ENCODE measurements at regions not wholly inside any gene's neighbourhood (a gene's known extent, or its start where the extent isn't known, plus 50 kb on each side); places are given as distances from the start of the nearest gene placed in this dataset.

GRCh38 chr9:79237861-79238260 is 333.9 kb upstream of the TLE4 start:
- no peak overlapping the region for H2AFZ ChIP-seq (ENCODE audit: low read length)
- no peak overlapping the region for H3K9ac ChIP-seq (ENCODE audit: insufficient read depth, low read length)
- peak; percentile 26 to 31 for DNase-seq (ENCODE audit: low read depth in 2 of 2)
- no peak overlapping the region for H3K4me2 ChIP-seq (ENCODE audit: extremely low read depth, insufficient read depth, low read length)
- H3K4me3 ChIP-seq (replicated peaks in 1 of 4; ENCODE audit: control extremely low read depth in 1 of 4, insufficient read depth in 1 of 4, low read depth in 3 of 4, low read length in 4 of 4), result no peak overlapping the region
- no peaks in the 10 kb centered on the region for H3K9me3 ChIP-seq (ENCODE audit: control insufficient read depth, insufficient read depth, low read depth, low read length)
- no peak overlapping the region for H3K27ac ChIP-seq (ENCODE audit: insufficient read depth, low read length)
- H4K20me1 ChIP-seq (ENCODE audit: control insufficient read depth, extremely low read depth, insufficient read depth, low read length), result no peaks in the 10 kb centered on the region
- H3K79me2 ChIP-seq (ENCODE audit: control insufficient read depth, insufficient read depth, low read length), result no peaks in the 10 kb centered on the region
- no peaks in the 10 kb centered on the region for H3K27me3 ChIP-seq (ENCODE audit: control insufficient read depth, insufficient read depth, low read length)
- H3K36me3 ChIP-seq (ENCODE audit: control insufficient read depth, insufficient read depth, low read length), result no peaks in the 10 kb centered on the region
- no peaks in the 10 kb centered on the region for H3K4me1 ChIP-seq (ENCODE audit: control insufficient read depth, extremely low read depth, insufficient read depth, low read length)
- TF ChIP-seq, protein P1, sequence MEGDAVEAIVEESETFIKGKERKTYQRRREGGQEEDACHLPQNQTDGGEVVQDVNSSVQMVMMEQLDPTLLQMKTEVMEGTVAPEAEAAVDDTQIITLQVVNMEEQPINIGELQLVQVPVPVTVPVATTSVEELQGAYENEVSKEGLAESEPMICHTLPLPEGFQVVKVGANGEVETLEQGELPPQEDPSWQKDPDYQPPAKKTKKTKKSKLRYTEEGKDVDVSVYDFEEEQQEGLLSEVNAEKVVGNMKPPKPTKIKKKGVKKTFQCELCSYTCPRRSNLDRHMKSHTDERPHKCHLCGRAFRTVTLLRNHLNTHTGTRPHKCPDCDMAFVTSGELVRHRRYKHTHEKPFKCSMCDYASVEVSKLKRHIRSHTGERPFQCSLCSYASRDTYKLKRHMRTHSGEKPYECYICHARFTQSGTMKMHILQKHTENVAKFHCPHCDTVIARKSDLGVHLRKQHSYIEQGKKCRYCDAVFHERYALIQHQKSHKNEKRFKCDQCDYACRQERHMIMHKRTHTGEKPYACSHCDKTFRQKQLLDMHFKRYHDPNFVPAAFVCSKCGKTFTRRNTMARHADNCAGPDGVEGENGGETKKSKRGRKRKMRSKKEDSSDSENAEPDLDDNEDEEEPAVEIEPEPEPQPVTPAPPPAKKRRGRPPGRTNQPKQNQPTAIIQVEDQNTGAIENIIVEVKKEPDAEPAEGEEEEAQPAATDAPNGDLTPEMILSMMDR (conservative IDR thresholded peaks at IDR 0.05 in 1 of 2, IDR thresholded peaks at IDR 0.05 in 1 of 2; ENCODE audit: low read depth in 1 of 2, low read length in 2 of 2), result no peak
- TF ChIP-seq EZH2 (IDR thresholded peaks at IDR 0.05; ENCODE audit: low read length, missing control alignments), result no peak

DNA sequence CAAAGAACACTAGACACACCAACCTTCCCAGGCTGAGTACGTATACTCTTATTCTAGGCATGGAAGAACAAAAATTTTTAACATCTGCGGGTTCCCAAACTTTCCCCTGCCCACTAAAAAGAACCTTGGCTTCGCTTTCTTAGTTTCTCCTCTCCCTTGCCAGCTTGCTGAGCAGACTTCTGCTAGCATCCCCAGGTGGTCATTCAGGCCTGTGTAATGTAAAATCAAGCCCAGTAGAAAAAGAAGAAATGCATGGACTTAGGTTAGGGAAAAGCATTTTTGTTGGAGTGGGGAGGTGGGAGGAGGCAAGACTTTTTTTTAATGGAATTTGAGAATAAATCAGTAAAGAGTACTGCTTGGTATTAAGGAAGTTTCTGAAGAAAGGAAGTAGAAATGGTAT is 331.0 kb upstream of the TLE4 start:
- no peak for DNase-seq (ENCODE audit: low read depth in 2 of 2)
- Histone ChIP-seq H3K36me3 (ENCODE audit: control insufficient read depth, insufficient read depth, low read length) (no peaks in the 10 kb centered on the region), H3K9me3 (ENCODE audit: control insufficient read depth, insufficient read depth, low read depth, low read length) (no peaks in the 10 kb centered on the region), H4K20me1 (ENCODE audit: control insufficient read depth, extremely low read depth, insufficient read depth, low read length) (no peaks in the 10 kb centered on the region), H3K9ac (ENCODE audit: insufficient read depth, low read length) (no peak overlapping the region), H3K27me3 (ENCODE audit: control insufficient read depth, insufficient read depth, low read length) (no peaks in the 10 kb centered on the region), H3K4me2 (ENCODE audit: extremely low read depth, insufficient read depth, low read length) (no peak overlapping the region), H3K4me3 (replicated peaks in 1 of 4; ENCODE audit: control extremely low read depth in 1 of 4, insufficient read depth in 1 of 4, low read depth in 3 of 4, low read length in 4 of 4) (no peak overlapping the region), H3K79me2 (ENCODE audit: control insufficient read depth, insufficient read depth, low read length) (no peaks in the 10 kb centered on the region), H3K27ac (ENCODE audit: insufficient read depth, low read length) (no peak overlapping the region), H3K4me1 (ENCODE audit: control insufficient read depth, extremely low read depth, insufficient read depth, low read length) (no peaks in the 10 kb centered on the region), H2AFZ (ENCODE audit: low read length) (no peak overlapping the region)
- TF ChIP-seq EZH2 (IDR thresholded peaks at IDR 0.05; ENCODE audit: low read length, missing control alignments), result no peak

GRCh38 chr9:79242489-79242888 is 329.3 kb upstream of the TLE4 start:
- Histone ChIP-seq H3K36me3 (ENCODE audit: control insufficient read depth, insufficient read depth, low read length) (no peaks in the 10 kb centered on the region), H4K20me1 (ENCODE audit: control insufficient read depth, extremely low read depth, insufficient read depth, low read length) (no peaks in the 10 kb centered on the region), H3K9ac (ENCODE audit: insufficient read depth, low read length) (no peak overlapping the region), H3K4me2 (ENCODE audit: extremely low read depth, insufficient read depth, low read length) (no peak overlapping the region), H2AFZ (ENCODE audit: low read length) (no peak overlapping the region), H3K79me2 (ENCODE audit: control insufficient read depth, insufficient read depth, low read length) (no peaks in the 10 kb centered on the region), H3K27ac (ENCODE audit: insufficient read depth, low read length) (no peak overlapping the region), H3K4me1 (ENCODE audit: control insufficient read depth, extremely low read depth, insufficient read depth, low read length) (no peaks in the 10 kb centered on the region), H3K27me3 (ENCODE audit: control insufficient read depth, insufficient read depth, low read length) (no peaks in the 10 kb centered on the region), H3K4me3 (replicated peaks in 1 of 4; ENCODE audit: control extremely low read depth in 1 of 4, insufficient read depth in 1 of 4, low read depth in 3 of 4, low read length in 4 of 4) (no peak overlapping the region), H3K9me3 (ENCODE audit: control insufficient read depth, insufficient read depth, low read depth, low read length) (no peaks in the 10 kb centered on the region)
- TF ChIP-seq EZH2 (IDR thresholded peaks at IDR 0.05; ENCODE audit: low read length, missing control alignments), result no peak
- TF ChIP-seq, protein P1 (conservative IDR thresholded peaks at IDR 0.05 in 1 of 2, IDR thresholded peaks at IDR 0.05 in 1 of 2; ENCODE audit: low read depth in 1 of 2, low read length in 2 of 2), result no peak
- DNase-seq (ENCODE audit: low read depth in 2 of 2), result peak in 1 of 2 donors; percentile 41
